NCI-H1092 (cell line): ENCODE measurements at regions not wholly inside any gene's neighbourhood (a gene's known extent, or its start where the extent isn't known, plus 50 kb on each side); places are given as distances from the start of the nearest gene placed in this dataset.

Experiments
- DNase-seq: peaks from one replicate; lab custom pipeline; 2025; lab: John Stamatoyannopoulos, UW

DNA sequence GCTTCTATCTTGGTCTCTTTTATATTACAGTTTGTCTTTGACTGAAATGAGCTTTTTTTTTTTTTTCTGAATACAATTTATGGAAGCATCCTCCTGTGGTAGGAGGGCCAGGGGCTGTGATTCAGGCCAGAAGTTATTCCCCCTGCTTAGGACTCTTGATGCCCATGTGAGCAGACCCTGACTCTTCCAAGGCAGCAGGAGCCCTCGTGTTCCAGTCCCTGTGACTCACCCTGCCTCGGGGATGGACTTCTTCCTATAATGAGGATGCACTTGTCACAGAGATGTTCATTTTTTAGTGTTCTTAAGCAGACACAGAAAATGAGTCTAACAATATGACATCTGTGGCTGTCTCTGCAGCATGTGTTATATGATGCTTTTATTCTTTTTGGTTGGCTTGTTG, 1293.7 kb upstream of the AUTS2 start:
- no peak for DNase-seq

DNA sequence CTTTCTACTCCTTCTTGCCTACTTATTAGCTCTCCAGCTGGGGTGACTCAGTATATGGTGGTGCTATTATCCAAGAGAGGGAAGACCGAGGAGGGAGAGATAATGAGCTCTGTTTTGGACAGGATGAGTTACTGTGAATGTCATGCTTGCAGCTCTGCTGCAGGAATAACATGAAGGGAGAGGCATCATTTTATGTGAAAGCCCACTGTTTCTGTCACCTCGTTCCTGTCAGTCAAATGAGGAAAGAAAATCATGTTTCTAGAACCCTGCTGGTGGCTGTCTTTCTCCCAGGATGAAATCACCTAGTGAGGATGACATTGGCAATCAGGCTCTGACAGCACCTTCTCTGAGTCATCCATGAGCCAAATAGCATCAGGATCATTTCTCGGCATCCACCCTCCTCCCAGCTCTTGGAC, 1291.6 kb upstream of the AUTS2 start:
- no peak for DNase-seq

DNA sequence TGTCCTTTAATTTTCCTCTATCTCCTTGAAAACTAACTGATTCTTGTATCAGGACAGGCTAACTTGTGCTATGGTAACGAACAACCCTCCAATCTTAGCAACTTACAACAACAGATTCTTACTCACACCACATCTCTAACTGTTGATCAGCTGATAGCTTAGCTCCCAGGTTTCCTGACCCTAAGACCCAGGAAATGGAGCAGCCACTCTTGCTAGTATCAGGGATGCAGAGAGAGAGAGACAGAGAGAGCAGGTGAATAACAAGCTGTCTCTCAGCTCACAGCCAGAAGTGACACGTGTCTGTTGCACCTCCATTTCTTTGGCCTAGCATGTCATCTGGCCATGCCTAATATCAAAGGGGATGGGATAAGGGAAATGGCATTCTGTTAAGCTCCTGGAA, 1289.0 kb upstream of the AUTS2 start:
- no peak for DNase-seq

DNA sequence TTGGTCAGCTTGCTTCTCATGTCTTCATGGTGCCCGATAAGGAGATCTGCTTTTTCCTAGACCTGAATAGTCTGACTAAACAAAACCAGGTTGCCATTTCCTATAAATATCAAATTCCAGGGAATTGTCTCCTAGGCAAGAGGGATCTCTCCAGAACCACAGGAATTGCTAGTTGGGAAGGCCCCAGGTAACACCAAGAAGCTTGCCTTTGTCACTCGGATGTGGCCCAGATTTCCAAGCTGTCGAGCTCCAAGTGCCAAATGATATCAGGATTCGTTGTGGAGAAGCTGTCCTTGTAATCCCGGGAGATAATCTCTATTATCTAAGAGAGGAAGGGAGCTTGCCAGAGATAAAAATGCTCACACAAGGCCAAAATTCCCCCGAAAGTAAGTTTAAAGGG, 1288.5 kb upstream of the AUTS2 start:
- no peak for DNase-seq

DNA sequence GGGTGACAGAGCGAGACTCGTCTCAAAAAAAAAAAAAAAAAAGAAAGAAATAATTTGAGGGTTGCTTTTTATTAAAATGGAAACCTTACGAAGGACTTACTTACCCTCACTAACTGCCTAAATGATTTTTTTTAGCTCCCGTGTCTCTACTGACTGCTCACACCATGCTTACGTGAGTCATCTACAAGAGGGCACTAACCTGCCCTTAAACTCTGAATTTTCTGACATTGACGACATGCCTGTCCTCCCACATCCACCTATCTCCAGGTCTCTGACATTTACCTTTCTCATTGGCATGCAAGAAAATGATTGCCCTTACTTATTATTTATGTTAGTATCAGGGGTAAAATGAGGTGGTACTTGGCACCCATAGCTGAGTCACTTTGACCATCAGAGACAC, 1286.3 kb upstream of the AUTS2 start:
- no peak for DNase-seq

DNA sequence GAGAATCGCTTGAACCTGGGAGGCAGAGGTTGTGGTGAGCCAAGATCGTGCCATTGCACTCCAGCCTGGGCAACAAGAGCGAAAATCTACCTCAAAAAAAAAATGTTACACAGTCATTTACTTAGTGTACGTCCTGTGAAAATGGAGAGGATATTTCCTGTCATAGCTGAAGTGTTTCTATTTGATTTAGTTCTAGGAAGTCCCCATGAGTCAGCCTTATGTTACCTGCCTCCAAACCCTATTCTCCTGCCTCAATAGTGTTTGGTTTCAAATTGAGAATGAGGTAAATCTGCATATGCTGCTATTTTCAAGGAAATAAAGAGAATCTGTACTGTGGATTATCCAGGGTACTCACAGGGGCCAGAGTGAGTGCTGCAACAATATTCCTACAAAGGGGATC, 1284.5 kb upstream of the AUTS2 start:
- no peak for DNase-seq

DNA sequence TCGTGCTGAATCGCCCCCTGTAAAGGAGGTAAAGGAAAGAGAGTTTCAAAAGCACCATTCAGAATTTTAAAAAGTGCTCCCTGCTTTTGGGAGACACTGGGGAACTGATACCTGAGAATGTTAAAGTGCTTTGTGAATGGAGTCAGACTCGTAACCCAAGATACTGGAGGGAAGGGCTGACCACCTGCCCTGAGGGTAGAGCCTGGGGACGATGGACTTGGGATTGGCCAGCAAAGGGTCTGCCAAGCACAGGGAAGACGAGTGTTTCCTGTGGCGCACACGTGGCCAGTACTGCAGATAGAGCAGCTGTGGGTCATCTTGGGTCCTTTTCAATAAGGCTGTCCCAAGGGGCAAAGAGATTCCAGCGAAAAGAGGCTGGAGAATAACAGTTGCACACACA, 1284.1 kb upstream of the AUTS2 start:
- no peak for DNase-seq

DNA sequence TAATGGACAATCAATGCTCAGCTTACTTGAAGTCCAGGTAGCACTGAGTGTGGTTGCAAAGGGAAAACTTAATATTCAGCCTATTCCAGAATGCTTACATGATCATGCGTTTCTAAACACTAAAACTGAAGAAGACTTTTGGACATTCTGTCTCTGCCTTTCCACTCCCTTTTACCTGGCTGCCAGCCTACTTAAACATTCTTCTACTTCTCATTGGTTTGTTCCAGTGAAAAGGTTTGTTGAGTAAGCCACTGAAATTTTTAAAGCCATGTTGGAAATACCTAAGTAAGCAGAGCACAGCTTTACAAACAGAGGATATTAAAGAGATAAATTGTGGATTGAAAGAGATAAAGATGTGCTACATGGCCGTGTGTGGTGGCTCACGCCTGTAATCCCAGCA, 1280.8 kb upstream of the AUTS2 start:
- DNase-seq = no peak

DNA sequence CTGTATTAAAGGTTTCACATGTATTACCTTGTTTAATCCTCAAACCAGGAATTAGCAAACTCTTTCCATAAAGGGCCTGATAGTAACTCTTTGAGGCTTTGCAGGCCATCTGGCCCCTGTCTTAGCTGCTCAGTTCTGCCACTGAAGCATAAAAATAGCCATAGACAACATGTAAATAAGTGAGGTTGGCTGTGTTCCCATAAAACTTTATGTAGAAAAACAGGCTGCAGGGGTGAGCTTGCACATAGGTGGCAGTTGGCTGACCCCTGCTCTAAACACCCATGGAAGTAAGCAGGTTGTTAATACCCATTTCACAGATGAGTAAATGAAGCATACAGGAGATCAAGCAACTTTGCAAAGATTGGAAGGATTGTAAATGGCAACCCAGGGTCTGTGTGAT, 1279.2 kb upstream of the AUTS2 start:
- DNase-seq = no peak

DNA sequence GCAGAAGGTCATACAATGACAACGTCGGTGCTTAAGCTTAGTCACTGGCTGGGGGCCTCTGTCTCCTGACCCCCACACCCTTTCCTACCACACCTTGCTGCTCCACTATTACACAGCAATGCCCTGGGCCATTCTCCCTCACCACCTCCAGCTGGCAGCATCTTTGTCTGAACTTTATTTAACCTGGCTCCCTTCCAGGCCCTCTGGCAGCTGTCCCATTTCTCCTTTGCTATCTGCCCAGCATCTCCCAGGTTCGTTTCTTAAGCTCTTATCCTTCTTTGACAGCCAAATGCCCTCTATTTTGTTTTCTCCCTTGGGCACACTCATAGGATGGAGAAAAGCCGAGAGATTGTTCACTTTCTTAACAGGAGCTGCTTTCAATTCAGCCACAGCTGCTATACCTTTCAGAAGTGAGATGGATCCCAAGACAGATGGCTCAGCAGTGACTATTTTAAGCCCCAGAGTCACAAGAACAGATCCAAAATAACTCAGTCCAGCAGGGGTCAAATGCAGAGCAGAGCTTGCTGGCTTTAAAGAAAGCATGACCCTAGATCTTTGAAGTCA, 1277.1 kb upstream of the AUTS2 start:
- peak; percentile 88 for DNase-seq

DNA sequence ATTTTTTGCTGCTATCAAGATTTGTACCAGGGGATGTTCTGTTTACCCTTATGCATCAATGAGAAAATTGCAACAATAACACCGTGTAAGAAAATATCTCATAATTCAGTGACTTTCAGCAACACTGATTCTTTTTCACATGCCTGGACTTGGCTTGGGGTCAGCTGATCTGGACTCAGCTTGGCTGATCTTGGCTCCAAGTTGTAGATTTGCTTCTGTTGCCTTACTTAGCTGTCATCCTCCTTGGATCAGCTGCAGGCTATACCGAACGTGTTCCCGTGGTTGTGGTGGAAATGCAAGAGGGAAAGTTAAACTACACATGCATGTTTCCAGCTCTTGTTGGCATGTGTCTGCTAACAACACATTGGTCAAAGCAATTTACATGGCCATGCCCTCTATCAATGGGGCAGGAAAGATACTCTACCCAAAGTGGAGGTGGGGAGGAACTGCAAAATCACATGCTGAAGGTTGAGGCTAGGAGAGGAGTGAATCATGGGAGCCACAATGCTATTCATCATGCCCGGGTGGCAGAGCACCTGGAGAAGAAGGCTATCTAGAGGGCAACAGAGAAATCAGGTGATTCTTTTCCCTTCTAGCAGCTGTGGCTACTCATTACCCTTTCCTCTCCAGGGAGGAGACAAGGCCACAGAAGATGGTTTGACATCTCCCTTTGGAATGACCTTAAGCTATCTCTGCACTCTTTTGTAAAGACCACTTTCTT, 1276.3 kb upstream of the AUTS2 start:
- no peak for DNase-seq

DNA sequence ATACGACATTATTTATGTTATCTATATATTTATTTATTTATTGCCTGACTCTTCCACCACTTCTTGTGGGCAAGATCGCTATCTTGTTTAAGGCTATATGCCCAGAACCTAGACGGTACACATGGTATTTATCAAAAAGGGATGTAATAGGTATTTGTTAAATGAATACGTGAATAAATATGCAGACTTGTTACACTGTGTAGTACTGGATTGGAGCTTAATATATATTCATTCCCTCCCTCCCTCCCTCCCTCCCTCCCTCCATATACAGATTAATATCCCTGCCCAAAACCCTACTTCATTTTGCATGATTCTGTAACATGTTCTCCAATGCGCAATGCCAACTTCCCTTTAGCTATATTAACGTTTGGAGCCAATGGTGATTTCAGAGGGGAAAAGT, 1273.7 kb upstream of the AUTS2 start:
- DNase-seq = no peak

DNA sequence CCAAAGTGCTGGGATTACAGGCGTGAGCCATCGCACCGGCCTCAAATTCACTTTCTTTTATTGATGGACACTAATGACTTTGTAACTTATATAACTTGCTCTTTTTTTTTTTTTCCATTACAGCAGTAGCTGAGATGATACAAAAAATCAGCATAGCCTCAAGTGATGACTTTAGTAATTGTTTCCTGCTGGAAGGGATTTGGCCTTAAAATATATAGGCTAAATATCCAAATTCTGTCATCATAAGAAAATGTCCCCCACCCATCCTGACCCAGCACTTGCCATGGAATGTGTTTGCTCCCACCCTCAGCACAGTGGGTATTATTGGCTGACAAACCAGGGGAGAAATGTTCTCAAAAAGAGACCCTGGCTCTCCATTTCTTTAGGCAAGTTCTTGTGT, 1264.1 kb upstream of the AUTS2 start:
- DNase-seq = no peak

DNA sequence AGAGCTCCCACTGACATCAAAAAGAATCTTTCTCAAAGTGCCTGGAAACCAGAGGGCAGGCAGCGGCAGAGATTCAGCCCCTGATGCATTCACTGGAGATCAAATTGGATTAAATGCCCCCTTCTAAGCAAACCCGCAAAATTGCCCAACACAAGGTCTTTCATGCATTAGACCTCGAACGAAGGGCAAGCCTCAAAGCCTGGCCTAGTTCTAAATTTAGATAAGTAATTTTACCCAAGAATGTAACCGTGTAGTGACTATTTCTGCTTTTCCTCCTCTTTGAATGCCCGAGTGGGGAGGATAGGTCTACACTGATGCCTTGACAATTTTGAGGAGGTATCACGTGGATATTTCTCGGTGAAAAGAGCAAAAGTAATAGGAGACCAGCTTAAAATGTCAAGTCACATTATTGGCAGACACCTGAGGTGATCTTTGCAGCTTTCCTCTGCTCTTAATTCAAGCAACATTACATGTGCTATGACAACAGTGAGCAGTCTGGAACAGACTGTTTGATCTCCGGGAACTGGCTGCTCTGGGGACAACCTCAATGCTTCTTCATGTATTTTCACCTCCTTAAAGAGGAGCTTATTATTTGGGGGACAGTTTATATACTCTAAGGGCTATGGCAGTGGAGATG, 1263.5 kb upstream of the AUTS2 start:
- no peak for DNase-seq

DNA sequence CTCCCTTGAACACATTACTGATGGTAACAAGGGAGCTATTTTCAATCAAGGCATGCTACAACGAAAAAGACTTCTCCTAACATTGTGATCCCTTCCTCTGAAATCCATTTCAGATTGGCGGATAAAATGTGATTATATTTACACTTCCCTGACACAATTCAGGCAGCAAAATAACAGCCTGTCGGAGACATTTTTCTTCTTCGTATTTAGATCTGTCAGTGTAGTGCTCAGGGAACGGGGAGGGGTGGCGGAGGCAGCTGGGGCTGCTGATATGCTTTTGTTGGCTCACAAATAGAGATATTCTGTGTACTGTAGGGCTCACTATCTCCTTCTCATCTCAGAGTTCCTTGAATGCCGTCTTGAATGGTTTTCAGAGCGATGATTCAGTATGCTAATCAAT, 1261.7 kb upstream of the AUTS2 start:
- no peak for DNase-seq

DNA sequence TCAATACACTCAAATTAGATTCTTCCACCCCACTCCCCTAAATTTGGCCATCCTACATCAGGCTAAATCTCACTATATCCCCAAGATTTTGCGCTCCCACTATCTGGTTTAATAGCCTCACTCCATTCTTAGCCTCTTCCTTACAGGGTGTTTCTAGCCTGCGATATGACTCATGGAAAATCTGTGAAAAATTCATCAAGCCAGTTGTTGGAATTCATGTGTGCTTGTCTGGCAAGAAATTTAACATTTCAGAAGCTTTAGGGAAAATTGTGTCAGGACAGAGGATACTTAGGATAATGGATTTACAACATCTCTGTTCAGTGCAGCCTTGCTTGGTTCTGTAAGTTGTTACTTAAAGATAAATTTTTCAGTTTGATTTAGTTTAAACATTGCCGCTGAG, 1249.9 kb upstream of the AUTS2 start:
- DNase-seq = no peak

DNA sequence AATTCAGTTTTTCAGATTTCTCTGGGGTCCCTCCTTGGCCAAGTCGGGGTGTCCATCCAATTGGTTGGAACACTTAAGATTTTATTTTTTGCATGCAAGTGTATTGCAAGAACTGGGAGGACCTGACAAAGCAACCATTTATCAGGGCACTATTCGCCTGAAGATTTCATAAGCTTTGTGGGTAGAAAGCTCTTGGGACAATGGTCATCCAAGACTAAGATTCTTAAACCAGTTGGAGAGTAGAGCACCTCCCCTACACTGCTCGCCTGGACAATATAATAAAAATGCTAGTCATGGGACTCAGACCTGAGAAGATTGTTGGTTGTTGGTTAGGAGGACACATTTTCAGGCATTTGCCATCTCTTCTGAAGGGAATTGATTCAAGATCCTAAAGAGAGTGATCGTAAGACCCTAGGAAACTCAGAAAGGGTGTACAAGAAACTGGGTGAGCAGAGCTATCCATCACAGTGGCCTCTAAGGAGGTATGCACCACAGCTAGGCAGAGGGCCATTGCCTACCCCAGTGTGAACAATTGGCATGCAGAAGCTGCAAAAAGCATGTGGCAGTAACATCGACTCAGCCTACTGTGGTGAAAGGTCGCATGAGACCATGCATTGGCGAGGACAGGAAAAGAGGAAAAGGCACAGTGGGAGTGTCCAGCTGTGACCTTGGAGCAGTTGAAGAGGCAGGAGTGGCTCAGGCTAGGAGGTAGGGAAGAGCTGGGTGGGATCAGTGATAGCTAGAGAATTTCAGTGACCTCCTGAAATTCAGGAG, 1235.3 kb upstream of the AUTS2 start:
- no peak for DNase-seq

DNA sequence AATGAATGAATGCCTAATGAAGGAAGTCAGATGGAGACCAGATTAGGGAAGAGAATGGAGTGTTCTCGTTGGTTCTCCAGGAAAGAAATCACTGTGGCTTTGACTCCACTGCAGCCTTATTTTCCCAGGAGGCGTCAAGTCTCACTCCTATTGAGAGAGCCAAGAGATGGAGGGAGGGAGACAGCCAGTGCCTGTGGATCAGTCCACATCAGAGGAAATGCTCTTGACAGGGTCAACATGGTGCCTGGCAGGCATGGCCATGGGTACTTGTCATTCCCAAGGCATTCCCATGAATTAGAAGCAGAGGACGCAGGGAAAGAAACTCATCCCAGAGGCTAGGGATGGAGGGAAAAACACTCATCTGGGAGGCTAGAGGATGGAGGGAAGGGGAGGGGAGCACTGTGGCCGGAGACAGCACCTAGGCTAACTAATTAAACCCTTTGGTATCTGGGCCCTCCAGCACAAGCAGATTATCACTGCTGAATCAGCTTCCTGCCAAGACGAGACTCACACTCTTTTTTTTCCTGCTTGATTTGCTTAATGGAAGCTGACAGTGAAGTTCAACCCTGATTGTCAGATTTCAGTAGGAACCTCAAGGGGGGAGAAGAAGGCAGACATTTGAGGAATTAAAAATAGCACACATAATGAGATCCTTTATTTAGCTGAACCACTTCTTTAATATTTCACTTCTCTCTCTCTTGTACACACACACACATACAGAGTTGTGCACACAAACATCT, 1233.2 kb upstream of the AUTS2 start:
- no peak for DNase-seq

DNA sequence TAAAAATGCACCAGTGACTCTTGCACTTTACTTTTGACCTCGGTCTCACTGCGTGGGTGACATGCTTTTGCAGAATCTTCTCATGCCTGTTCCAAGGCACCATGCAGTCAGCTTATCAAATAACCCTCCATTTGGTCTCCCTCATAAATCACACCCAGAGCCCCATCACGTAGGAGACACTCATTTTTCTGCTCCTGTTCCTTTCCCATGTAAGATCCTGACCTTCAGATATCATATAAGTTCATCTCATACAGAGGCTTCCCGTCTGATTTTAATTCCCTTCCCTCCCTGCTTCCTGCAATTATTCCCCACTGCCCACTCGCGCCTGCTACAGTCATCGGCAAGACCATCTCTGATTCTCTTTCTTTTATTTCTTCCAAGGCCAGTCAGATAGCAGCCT, 1226.3 kb upstream of the AUTS2 start:
- DNase-seq = no peak

DNA sequence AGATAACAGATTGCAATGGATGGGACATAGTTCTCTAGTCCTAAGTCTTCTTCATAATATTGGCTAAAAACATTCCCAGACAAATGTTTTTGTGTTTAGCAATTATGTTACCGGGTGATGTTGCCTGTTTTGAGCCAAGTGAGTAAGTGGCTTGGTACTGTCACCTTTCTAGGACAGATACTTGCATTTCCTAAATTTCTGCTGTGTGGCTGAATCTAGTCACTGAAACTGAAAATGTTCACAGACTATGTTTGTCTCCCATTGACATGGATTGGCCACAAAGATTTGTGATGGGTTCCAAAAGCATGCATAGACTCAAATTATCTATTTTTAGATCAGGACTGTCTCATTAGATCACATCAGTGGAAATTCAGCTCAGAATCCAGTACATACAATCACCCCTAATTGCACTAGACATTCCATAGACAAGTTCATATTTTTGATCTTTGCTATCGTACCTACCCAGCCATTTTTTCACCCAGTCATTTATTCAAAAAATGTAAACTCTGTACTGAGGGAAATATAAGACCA, 1222.1 kb upstream of the AUTS2 start:
- no peak for DNase-seq

DNA sequence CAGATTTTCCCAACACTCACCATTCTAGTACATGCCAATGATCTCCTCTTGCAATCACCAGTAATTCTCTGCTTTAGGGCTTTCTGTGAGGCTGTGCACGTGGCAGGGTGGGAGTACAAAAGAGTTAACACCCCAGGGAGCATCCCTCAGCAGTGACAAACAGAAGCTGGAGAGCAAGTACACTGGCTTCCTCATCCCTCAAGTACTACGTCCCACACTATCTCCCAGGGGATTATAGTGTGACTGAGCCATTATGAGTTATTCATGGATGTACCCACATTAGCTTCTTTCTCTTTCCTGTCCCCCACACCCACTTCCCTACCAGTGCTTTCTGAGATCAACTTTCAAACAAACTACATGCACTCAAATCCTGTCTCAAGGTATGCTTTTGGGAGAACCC, 1216.5 kb upstream of the AUTS2 start:
- no peak for DNase-seq

DNA sequence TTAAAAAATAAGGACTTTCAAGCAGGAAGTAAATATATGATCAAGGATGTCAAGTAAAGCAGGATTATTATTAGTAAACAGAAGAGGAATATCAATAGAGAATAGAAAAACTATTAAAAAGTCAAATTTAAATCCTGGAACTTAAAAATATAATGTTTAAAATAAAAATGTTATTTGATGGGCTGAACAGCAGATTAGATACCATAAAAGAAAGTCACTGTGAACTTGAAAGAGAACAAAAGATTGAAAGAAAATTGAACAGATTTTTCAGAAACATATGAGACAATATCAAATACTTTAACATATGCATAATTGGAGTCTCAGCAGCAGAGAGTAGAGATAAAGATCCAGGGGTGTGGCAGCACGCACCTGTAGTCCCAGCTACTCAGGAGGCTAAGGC, 1213.7 kb upstream of the AUTS2 start:
- no peak for DNase-seq
